Peyer's patch (tissue), 4 donors: ENCODE measurements at regions not wholly inside any gene's neighbourhood (a gene's known extent, or its start where the extent isn't known, plus 50 kb on each side); places are given as distances from the start of the nearest gene placed in this dataset.

Experiments
- DNase-seq, 3 donors: peaks; one replicate each; pipeline ENCODE4 v3.0.0-alpha.2; 2017 to 2019
- H3K27ac ChIP-seq, 4 donors: fragments of 200-600 bp; sonication (generic); one replicate each; pipeline ENCODE4 v1.5.1; 2016 to 2019
- H3K27me3 ChIP-seq, 2 donors: fragments of 200-600 bp; sonication (generic); one replicate each; pipeline ENCODE4 v1.5.1; 2019
- H3K36me3 ChIP-seq, 3 donors: fragments of 200-600 bp; sonication (generic); one replicate each; pipeline ENCODE4 v1.5.1; 2016 to 2019
- H3K4me1 ChIP-seq, 4 donors: fragments of 200-600 bp; sonication (generic); one replicate each; pipeline ENCODE4 v1.5.1; 2016 to 2019
- H3K4me3 ChIP-seq, 4 donors: fragments of 200-600 bp; sonication (generic); 1 replicate in 3 of 4; 2 replicates in 1 of 4; pipeline ENCODE4 v1.5.1; 2016 to 2019; ENCODE audit warnings: mild to moderate bottlenecking in 1 of 4
- H3K9me3 ChIP-seq, 4 donors: fragments of 200-600 bp; sonication (generic); one replicate each; pipeline ENCODE4 v1.5.1; 2016 to 2019; ENCODE audit warnings: mild to moderate bottlenecking in 1 of 4
- POLR2A ChIP-seq, 2 donors: fragments of 450-650 bp; IDR thresholded peaks; one replicate each; pipeline ENCODE4 v1.5.1; 2017; ENCODE audit warnings: antibody characterized with exemption in 2 of 2, mild to moderate bottlenecking in 2 of 2, moderate library complexity in 2 of 2
- TF ChIP-seq, protein P1 (sequence below), 6 experiments: fragments of 450-650 bp in 4 of 6; fragments of 200-600 bp in 2 of 6; sonication (generic) in 1 of 6; IDR thresholded peaks; one replicate each; pipeline ENCODE4 v1.5.1; 2017 to 2019; ENCODE audit warnings: antibody characterized with exemption in 6 of 6, mild to moderate bottlenecking in 3 of 6, moderate library complexity in 1 of 6

DNA sequence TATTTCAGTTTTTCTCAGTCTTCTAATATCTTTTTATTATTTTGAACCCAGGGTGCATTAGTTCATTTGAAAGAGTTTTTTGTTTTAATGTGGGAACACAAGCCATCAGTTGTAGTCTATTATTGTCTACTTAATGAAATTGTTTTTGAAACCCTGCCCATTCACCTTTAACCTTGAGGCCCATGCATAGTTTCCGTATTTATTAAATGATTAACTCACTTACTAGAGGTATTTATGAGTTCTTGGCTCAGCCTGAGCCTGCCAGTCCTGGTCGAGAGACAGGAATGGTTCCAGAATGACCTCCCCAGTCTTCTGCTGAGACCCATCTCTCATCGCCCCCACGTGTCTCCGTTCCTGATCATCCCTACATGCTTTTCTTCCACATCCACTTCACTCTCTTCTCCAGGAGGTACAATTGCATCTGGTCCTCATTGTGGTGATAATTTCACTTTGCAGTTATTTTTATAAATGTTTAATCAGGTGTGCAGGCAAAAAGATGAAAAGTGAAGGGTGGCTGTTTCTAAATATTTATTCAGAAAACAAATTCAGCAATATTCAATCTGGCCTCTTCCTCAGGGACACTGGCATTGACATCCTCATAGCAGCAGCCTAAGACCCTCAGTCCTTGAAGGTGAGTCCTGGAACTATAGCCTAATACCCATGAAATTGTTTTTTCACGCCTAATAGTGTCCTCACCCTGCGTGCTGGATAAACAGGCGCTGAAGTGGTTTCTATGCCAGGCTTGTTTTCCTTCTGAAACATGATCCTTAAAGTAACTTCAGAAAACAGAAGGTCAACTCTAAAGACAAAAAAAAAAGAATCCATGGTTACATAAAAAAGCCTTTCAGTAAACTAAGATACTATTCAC is 112.8 kb downstream of the KDR start:
- Histone ChIP-seq H3K4me3 (no peak overlapping the region), H3K27ac (no peak overlapping the region)
- TF ChIP-seq POLR2A (IDR thresholded peaks at IDR 0.05) = no peak
- TF ChIP-seq, protein P1, sequence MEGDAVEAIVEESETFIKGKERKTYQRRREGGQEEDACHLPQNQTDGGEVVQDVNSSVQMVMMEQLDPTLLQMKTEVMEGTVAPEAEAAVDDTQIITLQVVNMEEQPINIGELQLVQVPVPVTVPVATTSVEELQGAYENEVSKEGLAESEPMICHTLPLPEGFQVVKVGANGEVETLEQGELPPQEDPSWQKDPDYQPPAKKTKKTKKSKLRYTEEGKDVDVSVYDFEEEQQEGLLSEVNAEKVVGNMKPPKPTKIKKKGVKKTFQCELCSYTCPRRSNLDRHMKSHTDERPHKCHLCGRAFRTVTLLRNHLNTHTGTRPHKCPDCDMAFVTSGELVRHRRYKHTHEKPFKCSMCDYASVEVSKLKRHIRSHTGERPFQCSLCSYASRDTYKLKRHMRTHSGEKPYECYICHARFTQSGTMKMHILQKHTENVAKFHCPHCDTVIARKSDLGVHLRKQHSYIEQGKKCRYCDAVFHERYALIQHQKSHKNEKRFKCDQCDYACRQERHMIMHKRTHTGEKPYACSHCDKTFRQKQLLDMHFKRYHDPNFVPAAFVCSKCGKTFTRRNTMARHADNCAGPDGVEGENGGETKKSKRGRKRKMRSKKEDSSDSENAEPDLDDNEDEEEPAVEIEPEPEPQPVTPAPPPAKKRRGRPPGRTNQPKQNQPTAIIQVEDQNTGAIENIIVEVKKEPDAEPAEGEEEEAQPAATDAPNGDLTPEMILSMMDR (IDR thresholded peaks at IDR 0.05) = no peak

DNA sequence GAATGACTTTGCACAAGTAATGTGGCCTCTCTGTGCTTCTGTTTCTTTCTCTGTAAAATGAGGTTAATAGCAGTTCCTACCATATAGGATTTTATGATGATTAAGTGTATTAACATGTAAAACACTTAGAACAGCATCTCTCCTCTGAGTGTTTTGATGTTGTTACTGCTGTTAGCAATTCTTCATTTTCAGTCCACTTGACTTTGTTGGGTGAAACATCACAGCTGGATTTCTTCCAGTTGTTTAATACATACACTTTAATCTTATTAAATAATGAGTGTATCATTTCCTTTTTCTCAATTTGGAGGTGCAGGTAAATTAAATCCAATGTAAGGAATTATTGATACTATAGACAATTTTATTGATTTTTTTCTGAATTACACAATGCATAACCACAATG is 113.6 kb downstream of the KDR start:
- Histone ChIP-seq H3K4me3 (no peak overlapping the region), H3K36me3 (no peaks in the 10 kb centered on the region), H3K4me1 (no peaks in the 10 kb centered on the region), H3K27me3 (no peaks in the 10 kb centered on the region), H3K9me3 (no peaks in the 10 kb centered on the region), H3K27ac (no peak overlapping the region)
- DNase-seq = no peak
- TF ChIP-seq, protein P1 (IDR thresholded peaks at IDR 0.05) = no peak
- no peak for TF ChIP-seq POLR2A (IDR thresholded peaks at IDR 0.05)

More for the DNA sequence above, 112.8 kb downstream of the KDR start:
- no peaks in the 10 kb centered on the region for H3K27me3 ChIP-seq
- H3K36me3 ChIP-seq = no peaks in the 10 kb centered on the region
- no peak for DNase-seq
- H3K9me3 ChIP-seq = no peaks in the 10 kb centered on the region
- no peaks in the 10 kb centered on the region for H3K4me1 ChIP-seq

DNA sequence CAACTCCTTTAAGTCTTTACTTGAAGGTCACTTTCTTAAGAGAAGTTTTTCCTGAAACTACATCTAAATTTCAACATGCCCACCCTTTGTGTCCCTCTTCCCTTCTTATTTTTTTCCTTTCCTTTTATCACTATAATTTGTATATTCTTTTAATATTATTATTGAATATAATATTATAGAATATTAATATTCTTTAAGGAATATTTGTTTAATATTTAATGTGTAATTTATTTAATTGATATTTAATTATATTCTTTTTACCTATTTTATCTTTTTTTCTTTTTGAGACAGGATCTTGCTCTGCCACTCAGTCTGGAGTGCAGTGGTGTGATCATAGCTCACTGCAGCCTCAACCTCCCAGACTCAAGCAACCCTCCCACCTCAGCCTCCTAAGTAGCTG is 114.8 kb downstream of the KDR start:
- Histone ChIP-seq H3K27me3 (no peaks in the 10 kb centered on the region), H3K36me3 (no peaks in the 10 kb centered on the region), H3K4me1 (no peaks in the 10 kb centered on the region), H3K4me3 (no peak overlapping the region), H3K27ac (no peak overlapping the region), H3K9me3 (no peaks in the 10 kb centered on the region)
- no peak for TF ChIP-seq POLR2A (IDR thresholded peaks at IDR 0.05)
- TF ChIP-seq, protein P1 (IDR thresholded peaks at IDR 0.05) = no peak
- no peak for DNase-seq

DNA sequence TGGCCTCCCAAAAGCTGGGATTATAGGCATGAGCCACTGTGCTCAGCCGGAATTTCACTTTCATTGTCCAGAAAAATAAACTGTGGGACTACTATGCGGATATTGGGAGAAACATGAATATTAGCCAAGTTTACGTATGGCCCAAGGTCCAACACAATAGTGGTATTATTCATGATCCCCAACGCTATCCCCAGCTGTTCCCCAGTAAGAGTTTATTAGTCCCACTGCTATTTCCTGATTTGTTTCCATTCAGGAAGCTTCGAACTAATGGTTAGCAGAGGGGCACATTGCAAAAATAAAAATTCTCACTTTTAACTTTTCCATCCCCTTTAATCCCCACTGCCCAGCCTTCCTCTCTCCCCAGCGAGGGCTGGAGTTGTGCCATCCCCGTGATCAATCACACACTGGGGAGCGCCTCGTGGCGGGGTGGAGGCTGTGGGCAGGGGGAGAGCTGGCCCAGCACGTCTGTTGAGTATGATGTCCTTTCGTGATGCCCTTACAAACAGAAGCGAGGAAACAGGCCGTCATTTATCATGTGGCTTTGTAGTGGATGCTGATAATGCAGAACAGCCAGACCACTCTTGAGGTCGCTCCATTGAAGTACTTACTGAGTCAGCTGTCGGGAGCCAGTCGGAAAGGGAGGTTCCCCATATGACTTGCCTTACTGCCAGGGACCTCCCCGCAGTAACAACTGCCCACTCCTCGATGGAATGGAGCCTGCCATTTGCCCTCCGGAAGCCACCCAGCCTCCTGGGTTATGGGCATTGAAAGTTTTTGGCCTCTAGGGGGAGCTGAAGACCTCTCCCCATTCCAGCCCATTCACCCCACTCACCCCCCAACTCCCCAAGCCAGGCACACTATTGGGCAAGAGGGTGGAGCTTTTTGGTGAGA is 117.0 kb downstream of the KDR start:
- no peaks in the 10 kb centered on the region for H3K4me1 ChIP-seq
- no peaks in the 10 kb centered on the region for H3K9me3 ChIP-seq
- H3K36me3 ChIP-seq = no peaks in the 10 kb centered on the region
- no peak for DNase-seq
- no peak overlapping the region for H3K4me3 ChIP-seq
- no peaks in the 10 kb centered on the region for H3K27me3 ChIP-seq
- no peak overlapping the region for H3K27ac ChIP-seq
- TF ChIP-seq POLR2A (IDR thresholded peaks at IDR 0.05) = no peak
- TF ChIP-seq, protein P1 (IDR thresholded peaks at IDR 0.05) = no peak

DNA sequence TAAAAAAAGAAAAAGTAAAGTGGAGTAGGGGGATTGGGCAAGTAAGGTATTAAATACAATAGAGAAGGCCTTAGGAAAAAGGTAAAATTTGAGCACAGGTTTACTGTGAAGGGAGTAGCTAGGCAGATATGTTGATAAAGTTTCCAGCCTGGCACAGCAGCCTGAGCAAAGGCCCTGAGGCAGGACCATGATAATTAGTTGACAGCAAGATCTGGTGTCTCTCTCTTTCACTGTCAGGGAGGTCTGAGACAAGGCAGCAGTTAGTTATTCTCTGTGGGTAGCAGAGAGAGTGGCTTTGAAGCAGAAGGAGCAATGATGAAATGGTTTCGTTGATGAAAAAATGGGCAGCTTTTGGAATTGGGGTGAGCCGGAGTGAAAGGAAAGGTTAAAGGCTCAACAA is 119.5 kb downstream of the KDR start:
- H3K4me3 ChIP-seq = no peak overlapping the region
- no peaks in the 10 kb centered on the region for H3K4me1 ChIP-seq
- TF ChIP-seq, protein P1 (IDR thresholded peaks at IDR 0.05) = no peak
- no peak for TF ChIP-seq POLR2A (IDR thresholded peaks at IDR 0.05)
- H3K9me3 ChIP-seq = no peaks in the 10 kb centered on the region
- H3K27me3 ChIP-seq = no peaks in the 10 kb centered on the region
- no peaks in the 10 kb centered on the region for H3K36me3 ChIP-seq
- no peak for DNase-seq
- H3K27ac ChIP-seq = no peak overlapping the region
